ENCODE measurements at regions not wholly inside any gene's neighbourhood (a gene's known extent, or its start where the extent isn't known, plus 50 kb on each side); places are given as distances from the start of the nearest gene placed in this dataset.
"Not testable (repeated sequence)": the region's sequence is repeated elsewhere in the genome, so short reads cannot be mapped to it uniquely, and the experiment has no call there.

DNA sequence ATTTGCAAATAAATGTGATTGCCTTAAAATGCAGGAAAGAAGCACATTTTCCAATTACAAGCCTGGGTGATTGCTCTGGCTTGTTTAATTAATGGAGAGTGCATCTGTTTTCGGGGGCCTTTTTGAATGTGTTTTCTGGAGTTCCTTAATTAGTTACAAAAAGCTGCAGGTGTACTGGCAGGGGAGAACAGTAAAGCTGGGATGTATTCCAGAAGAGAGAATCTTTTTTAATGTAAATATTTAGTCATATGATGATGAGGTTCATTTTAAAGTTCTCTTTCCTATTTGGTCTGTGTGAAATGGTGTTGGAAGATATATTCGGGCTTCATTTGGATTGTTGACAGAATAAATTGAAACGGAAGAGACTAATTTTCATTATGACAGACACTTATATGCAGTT, 70.9 kb upstream of the N4BP1 start:
- TF ChIP-seq, protein P1, sequence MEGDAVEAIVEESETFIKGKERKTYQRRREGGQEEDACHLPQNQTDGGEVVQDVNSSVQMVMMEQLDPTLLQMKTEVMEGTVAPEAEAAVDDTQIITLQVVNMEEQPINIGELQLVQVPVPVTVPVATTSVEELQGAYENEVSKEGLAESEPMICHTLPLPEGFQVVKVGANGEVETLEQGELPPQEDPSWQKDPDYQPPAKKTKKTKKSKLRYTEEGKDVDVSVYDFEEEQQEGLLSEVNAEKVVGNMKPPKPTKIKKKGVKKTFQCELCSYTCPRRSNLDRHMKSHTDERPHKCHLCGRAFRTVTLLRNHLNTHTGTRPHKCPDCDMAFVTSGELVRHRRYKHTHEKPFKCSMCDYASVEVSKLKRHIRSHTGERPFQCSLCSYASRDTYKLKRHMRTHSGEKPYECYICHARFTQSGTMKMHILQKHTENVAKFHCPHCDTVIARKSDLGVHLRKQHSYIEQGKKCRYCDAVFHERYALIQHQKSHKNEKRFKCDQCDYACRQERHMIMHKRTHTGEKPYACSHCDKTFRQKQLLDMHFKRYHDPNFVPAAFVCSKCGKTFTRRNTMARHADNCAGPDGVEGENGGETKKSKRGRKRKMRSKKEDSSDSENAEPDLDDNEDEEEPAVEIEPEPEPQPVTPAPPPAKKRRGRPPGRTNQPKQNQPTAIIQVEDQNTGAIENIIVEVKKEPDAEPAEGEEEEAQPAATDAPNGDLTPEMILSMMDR (IDR thresholded peaks at IDR 0.05; ENCODE audit: low read length) = no peak
- TF ChIP-seq EZH2 (optimal IDR thresholded peaks at IDR 0.05; ENCODE audit: low read depth, low read length) = no peak
- H3K4me3 ChIP-seq (ENCODE audit: low read length) = no peak overlapping the region
- H3K79me2 ChIP-seq (ENCODE audit: low read length) = no peaks in the 10 kb centered on the region
- no peak overlapping the region for H3K4me2 ChIP-seq (ENCODE audit: low read depth, low read length)
- H3K9ac ChIP-seq (ENCODE audit: low read length) = no peak overlapping the region
- no peaks in the 10 kb centered on the region for H3K9me2 ChIP-seq (replicated peaks; ENCODE audit: insufficient read depth, low read length)
- H3F3A ChIP-seq (ENCODE audit: insufficient read depth, low read length) = no peaks in the 10 kb centered on the region
- no peaks in the 10 kb centered on the region for H3K4me1 ChIP-seq (ENCODE audit: low read length)
- no peaks in the 10 kb centered on the region for H4K20me1 ChIP-seq (ENCODE audit: insufficient read depth, low read length)
- no peak for DNase-seq
- H3K36me3 ChIP-seq (replicated peaks; ENCODE audit: insufficient read depth, low read length) = no peaks in the 10 kb centered on the region
- no peaks in the 10 kb centered on the region for H3K27me3 ChIP-seq (replicated peaks; ENCODE audit: insufficient read depth, low read length)
- no peak overlapping the region for H3K27ac ChIP-seq (ENCODE audit: low read length)
- no peaks in the 10 kb centered on the region for H3K9me3 ChIP-seq (replicated peaks; ENCODE audit: insufficient read depth, low read length)
- no peak overlapping the region for H2AFZ ChIP-seq (ENCODE audit: low read length)

DNA sequence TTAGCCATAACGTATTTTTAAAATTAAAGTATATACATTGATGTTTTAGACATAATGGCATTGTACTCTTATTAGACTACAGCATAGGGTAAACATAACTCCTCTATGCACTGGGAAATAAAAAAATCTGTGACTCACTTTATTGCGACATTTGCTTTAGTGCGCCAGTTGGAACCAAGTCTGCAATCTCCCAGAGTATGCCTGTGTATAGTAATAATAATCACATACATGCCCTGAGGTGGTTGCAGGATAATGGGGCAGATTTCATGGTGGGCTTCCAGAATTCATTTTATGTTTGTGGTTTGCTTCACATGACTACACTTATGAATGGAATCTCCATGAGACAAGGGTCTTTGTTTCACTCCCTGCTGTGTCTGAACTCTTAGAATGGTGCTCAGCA, 66.9 kb upstream of the N4BP1 start:
- H3K9me2 ChIP-seq (replicated peaks; ENCODE audit: insufficient read depth, low read length) = no peaks in the 10 kb centered on the region
- H3K27ac ChIP-seq (ENCODE audit: low read length) = no peak overlapping the region
- TF ChIP-seq, protein P1 (IDR thresholded peaks at IDR 0.05; ENCODE audit: low read length) = no peak
- TF ChIP-seq EZH2phosphoT487 (IDR thresholded peaks at IDR 0.05; ENCODE audit: low read length) (no peak), EZH2 (optimal IDR thresholded peaks at IDR 0.05; ENCODE audit: low read depth, low read length) (no peak)
- no peaks in the 10 kb centered on the region for H3K36me3 ChIP-seq (replicated peaks; ENCODE audit: insufficient read depth, low read length)
- H3K79me2 ChIP-seq (ENCODE audit: low read length) = no peaks in the 10 kb centered on the region
- H3K27me3 ChIP-seq (replicated peaks; ENCODE audit: insufficient read depth, low read length) = no peaks in the 10 kb centered on the region
- H2AFZ ChIP-seq (ENCODE audit: low read length) = no peak overlapping the region
- H3K9me3 ChIP-seq (replicated peaks; ENCODE audit: insufficient read depth, low read length) = no peaks in the 10 kb centered on the region
- no peaks in the 10 kb centered on the region for H3F3A ChIP-seq (ENCODE audit: insufficient read depth, low read length)
- no peak overlapping the region for H3K4me2 ChIP-seq (ENCODE audit: low read depth, low read length)
- H3K4me3 ChIP-seq (ENCODE audit: low read length) = no peak overlapping the region
- H3K9ac ChIP-seq (ENCODE audit: low read length) = no peak overlapping the region
- H3K4me1 ChIP-seq (ENCODE audit: low read length) = no peaks in the 10 kb centered on the region
- no peak for DNase-seq
- no peaks in the 10 kb centered on the region for H4K20me1 ChIP-seq (ENCODE audit: insufficient read depth, low read length)

DNA sequence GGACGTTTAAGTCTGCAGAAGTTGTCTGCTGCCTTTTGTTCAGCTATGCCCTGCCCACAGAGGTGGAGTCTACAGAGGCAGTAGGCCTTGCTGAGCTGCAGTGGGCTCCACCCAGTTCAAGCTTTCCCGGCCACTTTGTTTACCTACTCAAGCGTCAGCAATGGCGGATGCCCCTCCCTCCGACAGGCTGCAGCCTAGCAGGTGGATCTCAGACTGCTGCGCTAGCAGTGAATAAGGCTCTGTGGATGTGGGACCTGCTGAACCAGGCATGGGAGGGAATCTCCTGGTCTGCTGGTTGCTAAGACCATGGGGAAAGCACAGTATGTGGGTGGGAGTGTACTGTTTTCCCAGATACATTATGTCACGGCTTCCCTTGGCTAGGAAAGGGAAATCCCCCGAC, 58.2 kb upstream of the N4BP1 start:
- not testable (repeated sequence) for H4K20me1 ChIP-seq (ENCODE audit: insufficient read depth, low read length); DNase-seq

DNA sequence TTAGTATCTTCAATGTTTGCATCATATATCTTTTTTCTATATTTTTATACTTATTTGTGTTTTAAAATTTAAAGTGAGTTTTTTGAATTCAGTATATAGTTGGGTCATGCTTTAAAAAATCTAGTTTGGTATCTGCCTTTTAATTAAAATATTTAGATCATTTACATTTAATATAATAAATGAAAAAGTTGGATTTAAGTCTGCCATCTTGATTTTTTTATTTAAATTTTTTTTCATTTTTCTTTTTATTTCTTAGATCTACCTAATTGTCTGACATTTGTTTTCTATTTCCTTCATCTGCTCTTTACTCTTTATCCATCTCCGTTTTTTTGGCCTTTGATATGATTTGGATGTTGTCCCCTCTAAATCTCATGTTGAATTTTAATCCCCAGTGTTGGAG, 50.0 kb upstream of the N4BP1 start:
- no peaks in the 10 kb centered on the region for H3K27me3 ChIP-seq (replicated peaks; ENCODE audit: insufficient read depth, low read length)
- H3K27ac ChIP-seq (ENCODE audit: low read length) = no peak overlapping the region
- TF ChIP-seq, protein P1 (IDR thresholded peaks at IDR 0.05; ENCODE audit: low read length) = no peak
- H3K4me3 ChIP-seq (ENCODE audit: low read length) = no peak overlapping the region
- DNase-seq = no peak
- H3K9ac ChIP-seq (ENCODE audit: low read length) = no peak overlapping the region
- no peaks in the 10 kb centered on the region for H3K9me3 ChIP-seq (replicated peaks; ENCODE audit: insufficient read depth, low read length)
- H3K36me3 ChIP-seq (replicated peaks; ENCODE audit: insufficient read depth, low read length) = no peaks in the 10 kb centered on the region
- H3K4me1 ChIP-seq (ENCODE audit: low read length) = no peaks in the 10 kb centered on the region
- H4K20me1 ChIP-seq (ENCODE audit: insufficient read depth, low read length) = no peaks in the 10 kb centered on the region
- H3F3A ChIP-seq (ENCODE audit: insufficient read depth, low read length) = no peaks in the 10 kb centered on the region
- no peak overlapping the region for H3K4me2 ChIP-seq (ENCODE audit: low read depth, low read length)
- no peaks in the 10 kb centered on the region for H3K9me2 ChIP-seq (replicated peaks; ENCODE audit: insufficient read depth, low read length)
- H3K79me2 ChIP-seq (ENCODE audit: low read length) = no peaks in the 10 kb centered on the region
- no peak overlapping the region for H2AFZ ChIP-seq (ENCODE audit: low read length)

More for the DNA sequence above, 58.2 kb upstream of the N4BP1 start:
- not testable (repeated sequence) for H3K9ac ChIP-seq (ENCODE audit: low read length); H3K9me3 ChIP-seq (replicated peaks; ENCODE audit: insufficient read depth, low read length); H3K4me3 ChIP-seq (ENCODE audit: low read length); H3K27me3 ChIP-seq (replicated peaks; ENCODE audit: insufficient read depth, low read length); H3K4me1 ChIP-seq (ENCODE audit: low read length); H3F3A ChIP-seq (ENCODE audit: insufficient read depth, low read length); H3K27ac ChIP-seq (ENCODE audit: low read length); H3K36me3 ChIP-seq (replicated peaks; ENCODE audit: insufficient read depth, low read length); H3K9me2 ChIP-seq (replicated peaks; ENCODE audit: insufficient read depth, low read length); H2AFZ ChIP-seq (ENCODE audit: low read length); H3K79me2 ChIP-seq (ENCODE audit: low read length); H3K4me2 ChIP-seq (ENCODE audit: low read depth, low read length)
